22Rv1 (cell line): ENCODE measurements at regions not wholly inside any gene's neighbourhood (a gene's known extent, or its start where the extent isn't known, plus 50 kb on each side); places are given as distances from the start of the nearest gene placed in this dataset.

Source experiments
- ZFX ChIP-seq: fragments of 450-650 bp; IDR thresholded peaks from 2 replicates; pipeline ENCODE4 v1.6.1; 2017; ENCODE audit warnings: antibody characterized with exemption, borderline replicate concordance
- TF ChIP-seq, protein P1 (sequence below): fragments of 450-650 bp; IDR thresholded peaks from 2 replicates; pipeline ENCODE4 v1.5.1; 2017; ENCODE audit warnings: mild to moderate bottlenecking

DNA sequence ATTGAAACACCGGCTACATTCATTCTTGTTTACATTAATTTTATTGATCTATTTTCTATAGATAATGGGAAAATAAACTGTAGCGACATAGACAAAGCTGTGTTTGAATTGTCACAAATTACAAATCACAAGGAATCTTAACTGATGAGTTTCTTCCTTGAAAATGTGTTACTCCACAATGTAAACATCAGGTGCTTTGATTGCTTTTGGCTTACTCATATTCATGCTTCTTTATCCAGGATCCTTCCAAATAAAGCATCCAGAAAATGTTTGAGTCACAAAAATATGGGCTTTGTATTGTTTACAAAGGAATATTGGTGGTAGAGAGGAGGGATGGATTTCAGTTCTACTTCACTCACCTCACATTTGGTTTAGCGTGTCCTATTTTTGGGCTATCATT, 64.0 kb downstream of the BMP2 start:
- TF ChIP-seq, protein P1, sequence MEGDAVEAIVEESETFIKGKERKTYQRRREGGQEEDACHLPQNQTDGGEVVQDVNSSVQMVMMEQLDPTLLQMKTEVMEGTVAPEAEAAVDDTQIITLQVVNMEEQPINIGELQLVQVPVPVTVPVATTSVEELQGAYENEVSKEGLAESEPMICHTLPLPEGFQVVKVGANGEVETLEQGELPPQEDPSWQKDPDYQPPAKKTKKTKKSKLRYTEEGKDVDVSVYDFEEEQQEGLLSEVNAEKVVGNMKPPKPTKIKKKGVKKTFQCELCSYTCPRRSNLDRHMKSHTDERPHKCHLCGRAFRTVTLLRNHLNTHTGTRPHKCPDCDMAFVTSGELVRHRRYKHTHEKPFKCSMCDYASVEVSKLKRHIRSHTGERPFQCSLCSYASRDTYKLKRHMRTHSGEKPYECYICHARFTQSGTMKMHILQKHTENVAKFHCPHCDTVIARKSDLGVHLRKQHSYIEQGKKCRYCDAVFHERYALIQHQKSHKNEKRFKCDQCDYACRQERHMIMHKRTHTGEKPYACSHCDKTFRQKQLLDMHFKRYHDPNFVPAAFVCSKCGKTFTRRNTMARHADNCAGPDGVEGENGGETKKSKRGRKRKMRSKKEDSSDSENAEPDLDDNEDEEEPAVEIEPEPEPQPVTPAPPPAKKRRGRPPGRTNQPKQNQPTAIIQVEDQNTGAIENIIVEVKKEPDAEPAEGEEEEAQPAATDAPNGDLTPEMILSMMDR = no peak
- TF ChIP-seq ZFX = no peak
